Testis (tissue), 2 donors: ENCODE measurements at regions not wholly inside any gene's neighbourhood (a gene's known extent, or its start where the extent isn't known, plus 50 kb on each side); places are given as distances from the start of the nearest gene placed in this dataset.

Experiments
- DNase-seq: peaks from one replicate; pipeline ENCODE4 v3.0.0-alpha.2; 2019
- H3K27ac ChIP-seq, 2 donors: fragments of 200-600 bp; sonication (generic); one replicate each; pipeline ENCODE4 v1.5.1; 2019
- H3K27me3 ChIP-seq: fragments of 200-600 bp; sonication (generic); one replicate; pipeline ENCODE4 v1.5.1; 2019
- H3K36me3 ChIP-seq: fragments of 200-600 bp; sonication (generic); one replicate; pipeline ENCODE4 v1.5.1; 2017; ENCODE audit warnings: low read depth; ENCODE audit errors: missing control alignments
- H3K4me1 ChIP-seq: fragments of 200-600 bp; sonication (generic); one replicate; pipeline ENCODE4 v1.5.1; 2019
- H3K4me3 ChIP-seq, 2 donors: fragments of 200-600 bp; sonication (generic); one replicate each; pipeline ENCODE4 v1.5.1; 2017 to 2019
- H3K9me3 ChIP-seq: fragments of 200-600 bp; sonication (generic); one replicate; pipeline ENCODE4 v1.5.1; 2017
- CTCF ChIP-seq, 3 experiments: fragments of 450-650 bp in 2 of 3; fragments of 200-600 bp in 1 of 3; sonication (generic) in 1 of 3; IDR thresholded peaks; one replicate each; pipeline ENCODE4 v1.5.1; 2016 to 2019; ENCODE audit warnings: antibody characterized with exemption in 3 of 3, mild to moderate bottlenecking in 2 of 3, moderate library complexity in 1 of 3
- POLR2A ChIP-seq: fragments of 450-650 bp; IDR thresholded peaks from one replicate; pipeline ENCODE4 v1.6.1; 2017; ENCODE audit warnings: antibody characterized with exemption, mild to moderate bottlenecking, moderate library complexity
- WGBS, 2 donors: methylation state at CpG; one replicate each; pipeline ENCODE4 v1.1.5; 2018; 5-methylcytosine and 5-hydroxymethylcytosine counted together
- intact Hi-C: fragments of 100-400 bp; cut with DNase I; formaldehyde crosslinking; loops from one replicate; pipeline ENCODE4 v1.15.1; 2023; ENCODE audit warnings: low total_unique reads

DNA sequence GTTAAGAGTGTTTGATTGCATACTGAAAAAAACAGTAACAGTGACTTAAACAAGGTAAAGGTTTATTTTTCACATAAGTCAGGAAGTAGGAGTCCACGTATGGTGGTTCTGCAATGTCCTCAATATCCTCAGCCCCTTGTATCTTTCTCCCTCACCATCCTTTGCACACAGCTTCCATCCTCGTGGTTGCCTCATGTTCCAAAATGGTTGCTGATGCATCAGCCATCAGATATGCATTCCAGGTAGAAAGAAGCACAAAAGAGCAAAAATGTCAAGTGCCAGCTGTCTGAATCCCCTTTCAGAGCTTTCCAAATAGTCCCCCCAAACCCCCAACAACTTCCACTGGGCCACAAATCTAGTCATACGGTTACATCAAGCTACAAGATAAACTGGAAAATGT lies 138.1 kb downstream of the SYF2 start:
- intact Hi-C loops, result no loop called here
- 93% methylated on average over 3 of the region's 3 CpGs for WGBS, 2 donors
- H3K27me3 ChIP-seq, result no peaks in the 10 kb centered on the region

DNA sequence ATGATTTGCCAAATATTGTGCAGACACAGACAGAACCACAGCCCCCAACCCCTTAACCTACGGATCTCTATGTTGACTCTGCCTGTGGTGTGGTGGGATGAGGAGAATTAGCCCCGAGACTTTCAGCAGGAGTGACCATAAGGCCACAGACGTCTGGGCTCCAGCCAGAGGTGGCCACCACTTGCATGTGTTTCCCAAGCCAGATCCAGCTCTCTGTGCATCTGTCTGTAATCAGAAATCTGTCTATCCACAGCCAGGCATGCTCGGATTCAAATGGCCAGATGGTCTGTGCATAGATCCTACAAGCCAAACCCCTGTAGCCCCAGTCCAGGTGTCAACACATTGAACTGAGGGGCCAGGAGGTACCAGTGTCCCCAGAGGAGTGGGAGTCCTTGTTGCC lies 140.6 kb downstream of the SYF2 start:
- no peak for DNase-seq
- Histone ChIP-seq H3K4me1 (no peaks in the 10 kb centered on the region), H3K27ac (no peak overlapping the region), H3K9me3 (no peaks in the 10 kb centered on the region), H3K4me3 (no peak overlapping the region), H3K27me3 (no peaks in the 10 kb centered on the region), H3K36me3 (no peaks in the 10 kb centered on the region)
- intact Hi-C loops, result no loop called here
- WGBS, 2 donors, result 73 to 77% methylated on average over 3 to 4 of the region's 4 CpGs
- TF ChIP-seq POLR2A (no peak), CTCF (IDR thresholded peaks at IDR 0.05) (no peak)

More for the DNA sequence above, 138.1 kb downstream of the SYF2 start:
- no peak for DNase-seq
- Histone ChIP-seq H3K4me1 (no peaks in the 10 kb centered on the region), H3K9me3 (no peaks in the 10 kb centered on the region), H3K27ac (no peak overlapping the region), H3K4me3 (no peak overlapping the region), H3K36me3 (no peaks in the 10 kb centered on the region)
- TF ChIP-seq POLR2A (no peak), CTCF (IDR thresholded peaks at IDR 0.05) (no peak)

DNA sequence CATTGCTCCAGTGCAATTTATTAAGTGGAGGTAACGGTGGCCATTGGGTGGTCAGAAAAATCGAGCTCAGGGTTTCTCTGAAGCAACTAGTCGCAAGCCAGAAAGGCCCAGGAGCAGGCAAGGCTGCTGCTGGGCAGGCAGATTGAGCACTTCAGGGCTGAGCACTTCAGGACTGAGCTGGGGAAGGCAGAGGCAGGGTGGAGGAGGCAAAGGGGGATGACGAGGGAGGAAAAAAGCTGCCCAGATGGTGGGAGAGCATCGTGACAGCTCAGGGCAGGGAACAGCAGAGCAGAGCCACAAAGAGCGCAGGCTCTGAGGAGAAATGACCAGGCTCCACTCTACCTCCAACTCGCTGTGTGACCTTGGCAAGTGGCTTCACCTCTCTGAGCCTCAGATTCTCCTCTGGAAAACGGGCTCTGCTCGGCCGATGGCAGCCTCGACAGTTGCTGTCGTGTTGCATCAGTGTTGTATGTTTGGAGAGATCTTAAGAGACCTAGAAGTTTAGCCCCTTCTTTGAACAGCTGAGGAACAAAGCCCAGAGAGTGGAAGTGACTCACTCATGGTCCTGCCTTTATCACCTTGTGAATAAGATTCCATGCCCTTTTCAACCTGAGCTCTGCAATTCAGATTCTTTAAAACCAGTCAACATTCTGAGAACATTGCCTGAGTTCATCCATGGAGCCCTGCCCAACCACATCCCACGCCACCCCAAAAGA lies 141.4 kb downstream of the SYF2 start:
- intact Hi-C loops, result no loop called here
- H3K4me3 ChIP-seq, result no peak overlapping the region
- H3K27ac ChIP-seq, result no peak overlapping the region
- no peaks in the 10 kb centered on the region for H3K36me3 ChIP-seq
- WGBS, 2 donors, result 75 to 80% methylated on average over 13 of the region's 13 CpGs
- H3K4me1 ChIP-seq, result no peaks in the 10 kb centered on the region
- no peaks in the 10 kb centered on the region for H3K27me3 ChIP-seq
- no peaks in the 10 kb centered on the region for H3K9me3 ChIP-seq
- TF ChIP-seq POLR2A (no peak), CTCF (IDR thresholded peaks at IDR 0.05) (no peak)
- DNase-seq, result no peak

- no peaks in the 10 kb centered on the region for H3K27me3 ChIP-seq
- H3K4me3 ChIP-seq, result no peak overlapping the region
- intact Hi-C loops, result no loop called here
Measured at GRCh38 chr1:25089772-25090171, 142.5 kb downstream of the SYF2 start.

More at GRCh38 chr1:25089772-25090171, 142.5 kb downstream of the SYF2 start:
- no peak for DNase-seq
- WGBS, 2 donors, result 42 to 49% methylated on average over 7 of the region's 7 CpGs
- TF ChIP-seq POLR2A, result no peak
- no peak for TF ChIP-seq CTCF (IDR thresholded peaks at IDR 0.05)
- Histone ChIP-seq H3K27ac (no peak overlapping the region), H3K9me3 (no peaks in the 10 kb centered on the region), H3K4me1 (no peaks in the 10 kb centered on the region), H3K36me3 (no peaks in the 10 kb centered on the region)
